NCI-H2107 (cell line): ENCODE measurements at regions not wholly inside any gene's neighbourhood (a gene's known extent, or its start where the extent isn't known, plus 50 kb on each side); places are given as distances from the start of the nearest gene placed in this dataset.

Source experiments
- DNase-seq: peaks from one replicate; lab custom pipeline; 2025; lab: John Stamatoyannopoulos, UW

- no peak for DNase-seq
Observed at GRCh38 chr10:78516756-78517155, 483.1 kb downstream of the RPS24 start.

- DNase-seq: no peak
Observed at GRCh38 chr10:78518224-78518623, 484.6 kb downstream of the RPS24 start.

GRCh38 chr10:78520737-78521430 lies 487.2 kb downstream of the RPS24 start:
- no peak for DNase-seq

GRCh38 chr10:78523453-78523852 lies 489.8 kb downstream of the RPS24 start:
- no peak for DNase-seq

GRCh38 chr10:78524342-78524741 lies 490.7 kb downstream of the RPS24 start:
- DNase-seq: no peak

- no peak for DNase-seq
Observed at GRCh38 chr10:78524941-78525340, 491.3 kb downstream of the RPS24 start.

GRCh38 chr10:78526347-78526746 lies 492.7 kb downstream of the RPS24 start:
- no peak for DNase-seq

- no peak for DNase-seq
Observed at GRCh38 chr10:78527296-78527695, 493.6 kb downstream of the RPS24 start.

- no peak for DNase-seq
Observed at GRCh38 chr10:78528749-78529204, 495.1 kb downstream of the RPS24 start.

- DNase-seq: peak; percentile 59
Observed at GRCh38 chr10:78529262-78529661, 495.6 kb downstream of the RPS24 start.

GRCh38 chr10:78531088-78531487 lies 497.4 kb downstream of the RPS24 start:
- DNase-seq: no peak

- DNase-seq: no peak
Observed at GRCh38 chr10:78532480-78533042, 498.9 kb downstream of the RPS24 start.

GRCh38 chr10:78533098-78533497 lies 499.4 kb downstream of the RPS24 start:
- DNase-seq: no peak

- no peak for DNase-seq
Observed at GRCh38 chr10:78533776-78534175, 500.1 kb downstream of the RPS24 start.

- DNase-seq: no peak
Observed at GRCh38 chr10:78535716-78536218, 502.1 kb downstream of the RPS24 start.

- DNase-seq: no peak
Observed at GRCh38 chr10:78537018-78537417, 503.4 kb downstream of the RPS24 start.

GRCh38 chr10:78539247-78539766 lies 505.6 kb downstream of the RPS24 start:
- no peak for DNase-seq

- no peak for DNase-seq
Observed at GRCh38 chr10:78540355-78541076, 506.9 kb downstream of the RPS24 start.

GRCh38 chr10:78541481-78542140 lies 507.9 kb downstream of the RPS24 start:
- DNase-seq: no peak

- DNase-seq: no peak
Observed at GRCh38 chr10:78542141-78542489, 508.5 kb downstream of the RPS24 start.

GRCh38 chr10:78542521-78542920 lies 508.9 kb downstream of the RPS24 start:
- no peak for DNase-seq

- DNase-seq: no peak
Observed at GRCh38 chr10:78543031-78543748, 509.5 kb downstream of the RPS24 start.
